OCI-LY3 (cell line): ENCODE measurements at regions not wholly inside any gene's neighbourhood (a gene's known extent, or its start where the extent isn't known, plus 50 kb on each side); places are given as distances from the start of the nearest gene placed in this dataset.

Experiments
- H2AFZ ChIP-seq: fragments of 200-600, 300-600 bp; shearing (Covaris generic); 2 replicates; pipeline ENCODE4 v1.6.0; 2014; ENCODE audit warnings: antibody characterized with exemption, low read depth, low read length
- H3K27ac ChIP-seq: fragments of 200-600, 300-600 bp; sonication (generic); 2 replicates; pipeline ENCODE4 v1.5.1; 2014; ENCODE audit warnings: mild to moderate bottlenecking, low read length, moderate library complexity, mixed read lengths
- H3K27me3 ChIP-seq: fragments of 200-600, 300-600 bp; sonication (generic); 2 replicates; pipeline ENCODE4 v1.6.1; 2014; ENCODE audit warnings: low read depth, low read length, mixed read lengths
- H3K36me3 ChIP-seq: fragments of 200-600, 300-600 bp; sonication (generic); replicated peaks from 2 replicates; pipeline ENCODE3; 2014; ENCODE audit warnings: low read depth, low read length, mixed read lengths
- H3K4me1 ChIP-seq: fragments of 300-600, 200-600 bp; sonication (generic); 2 replicates; pipeline ENCODE4 v1.6.1; 2014; ENCODE audit warnings: low read length, mixed read lengths
- H3K4me2 ChIP-seq: fragments of 200-600, 300-600 bp; sonication (generic); 2 replicates; pipeline ENCODE4 v1.6.1; 2014; ENCODE audit warnings: low read length, mixed read lengths
- H3K4me3 ChIP-seq: fragments of 300-600, 200-600 bp; sonication (generic); 2 replicates; pipeline ENCODE4 v1.5.1; 2014; ENCODE audit warnings: antibody characterized with exemption, mild to moderate bottlenecking, low read length, moderate library complexity
- H3K79me2 ChIP-seq: fragments of 300-600, 200-600 bp; shearing (Covaris generic); 2 replicates; pipeline ENCODE4 v1.6.1; 2014; ENCODE audit warnings: mild to moderate bottlenecking, low read length, mixed read lengths
- H3K9ac ChIP-seq: fragments of 300-600, 200-600 bp; shearing (Covaris generic); 2 replicates; pipeline ENCODE4 v1.6.0; 2014; ENCODE audit warnings: mild to moderate bottlenecking, low read length, moderate library complexity
- H3K9me3 ChIP-seq: fragments of 200-600, 300-600 bp; shearing (Covaris generic); 2 replicates; pipeline ENCODE4 v1.6.1; 2014; ENCODE audit warnings: low read length, mixed read lengths; ENCODE audit not compliant: insufficient read depth
- H4K20me1 ChIP-seq: fragments of 200-600, 300-600 bp; sonication (generic); 2 replicates; pipeline ENCODE4 v1.6.1; 2016; ENCODE audit warnings: low read length, mixed read lengths; ENCODE audit not compliant: insufficient read depth
- EZH2phosphoT487 ChIP-seq: fragments of 200-600 bp; shearing (Covaris generic); IDR thresholded peaks from 2 replicates; pipeline ENCODE4 v1.6.1; 2018; ENCODE audit warnings: antibody characterized with exemption, mixed run types, low read depth
- TF ChIP-seq, protein P1 (sequence below): fragments of 200-600, 300-600 bp; sonication (generic); IDR thresholded peaks from 2 replicates; pipeline ENCODE4 v1.5.1; 2014; ENCODE audit warnings: antibody characterized with exemption, low read length, low read depth

DNA sequence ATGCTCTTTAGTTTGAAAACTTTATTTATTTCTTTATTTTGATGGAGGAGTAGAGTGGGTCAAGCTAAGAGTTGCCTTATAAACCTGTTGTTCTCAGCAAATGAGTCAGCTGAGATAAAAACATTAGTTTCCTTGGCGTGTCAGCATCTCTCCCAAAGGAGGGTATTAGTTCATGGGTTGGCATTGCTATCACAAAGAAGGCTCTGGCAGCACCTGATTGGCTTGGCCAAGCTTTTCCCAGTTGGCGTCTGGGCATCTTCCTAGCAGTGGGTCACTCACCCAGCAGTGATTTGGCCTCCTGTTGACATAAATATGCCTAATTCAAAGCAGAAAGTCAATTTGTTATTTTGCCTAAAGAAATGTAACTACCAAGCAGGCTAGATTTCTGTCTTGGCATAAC lies 200.7 kb upstream of the TNP1 start:
- Histone ChIP-seq H3K27ac (no peak overlapping the region), H3K79me2 (no peaks in the 10 kb centered on the region), H3K4me2 (no peak overlapping the region), H2AFZ (no peak overlapping the region), H3K9ac (no peak overlapping the region), H4K20me1 (no peaks in the 10 kb centered on the region), H3K9me3 (no peaks in the 10 kb centered on the region), H3K4me1 (peaks cover 8% of the 10 kb centered on the region; the same call in 1 of the 2 replicates), H3K4me3 (no peak overlapping the region), H3K27me3 (no peaks in the 10 kb centered on the region), H3K36me3 (no peaks in the 10 kb centered on the region)
- no peak for TF ChIP-seq EZH2phosphoT487
- TF ChIP-seq, protein P1, sequence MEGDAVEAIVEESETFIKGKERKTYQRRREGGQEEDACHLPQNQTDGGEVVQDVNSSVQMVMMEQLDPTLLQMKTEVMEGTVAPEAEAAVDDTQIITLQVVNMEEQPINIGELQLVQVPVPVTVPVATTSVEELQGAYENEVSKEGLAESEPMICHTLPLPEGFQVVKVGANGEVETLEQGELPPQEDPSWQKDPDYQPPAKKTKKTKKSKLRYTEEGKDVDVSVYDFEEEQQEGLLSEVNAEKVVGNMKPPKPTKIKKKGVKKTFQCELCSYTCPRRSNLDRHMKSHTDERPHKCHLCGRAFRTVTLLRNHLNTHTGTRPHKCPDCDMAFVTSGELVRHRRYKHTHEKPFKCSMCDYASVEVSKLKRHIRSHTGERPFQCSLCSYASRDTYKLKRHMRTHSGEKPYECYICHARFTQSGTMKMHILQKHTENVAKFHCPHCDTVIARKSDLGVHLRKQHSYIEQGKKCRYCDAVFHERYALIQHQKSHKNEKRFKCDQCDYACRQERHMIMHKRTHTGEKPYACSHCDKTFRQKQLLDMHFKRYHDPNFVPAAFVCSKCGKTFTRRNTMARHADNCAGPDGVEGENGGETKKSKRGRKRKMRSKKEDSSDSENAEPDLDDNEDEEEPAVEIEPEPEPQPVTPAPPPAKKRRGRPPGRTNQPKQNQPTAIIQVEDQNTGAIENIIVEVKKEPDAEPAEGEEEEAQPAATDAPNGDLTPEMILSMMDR: no peak

- H3K79me2 ChIP-seq: no peaks in the 10 kb centered on the region
- no peak overlapping the region for H3K4me3 ChIP-seq
- H3K9me3 ChIP-seq: no peaks in the 10 kb centered on the region
- peaks cover 8% of the 10 kb centered on the region for H3K4me1 ChIP-seq
- no peak overlapping the region for H2AFZ ChIP-seq
- H3K27me3 ChIP-seq: no peaks in the 10 kb centered on the region
- H3K36me3 ChIP-seq: no peaks in the 10 kb centered on the region
- no peak overlapping the region for H3K4me2 ChIP-seq
- no peaks in the 10 kb centered on the region for H4K20me1 ChIP-seq
- no peak overlapping the region for H3K9ac ChIP-seq
- no peak overlapping the region for H3K27ac ChIP-seq
- no peak for TF ChIP-seq EZH2phosphoT487
- TF ChIP-seq, protein P1: no peak
These were observed 199.2 kb upstream of the TNP1 start for GRCh38 chr2:217058791-217059755.

GRCh38 chr2:217057773-217058172 lies 197.9 kb upstream of the TNP1 start:
- Histone ChIP-seq H3K4me1 (peaks cover 8% of the 10 kb centered on the region), H3K9me3 (no peaks in the 10 kb centered on the region), H3K36me3 (no peaks in the 10 kb centered on the region), H3K79me2 (no peaks in the 10 kb centered on the region), H3K9ac (no peak overlapping the region), H2AFZ (no peak overlapping the region), H3K27me3 (no peaks in the 10 kb centered on the region), H4K20me1 (no peaks in the 10 kb centered on the region), H3K4me3 (no peak overlapping the region), H3K4me2 (no peak overlapping the region), H3K27ac (no peak overlapping the region)
- TF ChIP-seq, protein P1: no peak
- TF ChIP-seq EZH2phosphoT487: no peak

DNA sequence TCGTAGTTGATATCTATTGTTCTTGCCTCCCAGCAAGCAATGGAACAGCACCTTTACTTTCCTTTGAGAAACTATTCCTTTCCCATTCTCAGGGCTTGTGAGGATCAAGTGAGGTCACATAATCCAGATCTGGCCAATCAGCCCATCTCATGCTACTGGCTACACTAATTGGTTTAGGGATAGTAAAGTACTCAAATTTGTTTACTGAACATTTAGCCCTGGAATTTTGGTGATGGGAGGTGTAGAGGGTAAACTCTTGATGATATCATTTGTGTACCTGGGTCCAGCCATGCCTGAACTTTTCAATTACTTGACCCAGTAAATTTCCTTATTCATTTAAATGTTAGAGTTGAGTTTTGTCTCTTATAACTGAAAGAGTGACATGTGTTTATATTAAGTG lies 195.8 kb upstream of the TNP1 start:
- Histone ChIP-seq H3K27me3 (no peaks in the 10 kb centered on the region), H3K9ac (no peak overlapping the region), H3K4me3 (no peak overlapping the region), H3K4me2 (no peak overlapping the region), H3K27ac (no peak overlapping the region), H4K20me1 (no peaks in the 10 kb centered on the region), H3K36me3 (no peaks in the 10 kb centered on the region), H3K4me1 (peaks cover 8% of the 10 kb centered on the region), H3K79me2 (no peaks in the 10 kb centered on the region), H3K9me3 (no peaks in the 10 kb centered on the region), H2AFZ (no peak overlapping the region)
- TF ChIP-seq, protein P1: no peak
- TF ChIP-seq EZH2phosphoT487: no peak
